Glomerular visceral epithelial cell (primary cell): ENCODE measurements at regions not wholly inside any gene's neighbourhood (a gene's known extent, or its start where the extent isn't known, plus 50 kb on each side); places are given as distances from the start of the nearest gene placed in this dataset.
A peak's percentile ranks its signal among the peaks of the same experiment; 100 is the strongest.

ENCODE experiments used
- DNase-seq: peaks from one replicate; pipeline ENCODE4 v3.0.0-alpha.2; 2016; ENCODE audit errors: extremely low spot score

GRCh38 chr3:31456373-31456772 lies 76.4 kb upstream of the STT3B start:
- no peak for DNase-seq

DNA sequence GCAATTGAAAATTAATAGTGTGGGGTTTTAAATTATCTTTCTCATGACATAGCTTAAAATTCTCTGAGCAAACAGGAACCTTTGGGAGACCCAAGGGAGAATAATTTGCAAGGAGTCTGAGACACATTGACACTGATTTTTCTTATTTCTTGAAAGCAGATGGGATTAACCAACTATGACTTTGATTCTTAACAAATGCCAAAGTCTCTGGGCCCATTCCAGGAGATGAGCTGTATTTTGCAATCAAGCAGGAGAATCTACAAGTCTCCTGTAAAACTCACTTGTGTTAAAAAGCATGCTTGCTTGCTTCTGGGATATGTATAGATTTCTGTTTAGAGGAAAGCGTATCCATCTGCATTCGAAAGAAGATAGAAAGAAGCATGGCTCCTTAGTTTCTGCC lies 71.3 kb upstream of the STT3B start:
- no peak for DNase-seq

- no peak for DNase-seq
These were observed 70.6 kb upstream of the STT3B start for GRCh38 chr3:31462050-31462569.

- DNase-seq = peak; percentile 9
These were observed 66.7 kb upstream of the STT3B start for GRCh38 chr3:31465999-31466398.

DNA sequence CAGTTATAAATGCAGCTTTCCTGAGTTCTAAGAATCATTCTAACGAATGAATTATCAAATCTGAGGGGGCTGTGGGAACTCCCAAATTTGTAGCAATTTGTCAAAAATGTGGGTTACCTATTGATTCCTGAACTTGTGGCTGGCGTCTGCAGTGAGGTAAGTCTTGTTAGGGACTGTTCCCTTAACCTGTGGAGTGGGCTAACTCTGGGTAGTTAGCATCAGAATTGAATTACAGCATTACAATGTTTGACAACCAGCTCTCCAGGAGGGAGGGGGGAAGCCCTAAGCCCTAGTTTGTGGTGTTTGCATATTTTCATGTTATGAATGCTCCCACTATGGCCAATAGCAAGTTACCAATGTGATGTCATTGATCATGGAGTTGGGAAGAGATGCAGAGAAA lies 65.9 kb upstream of the STT3B start:
- DNase-seq = no peak

DNA sequence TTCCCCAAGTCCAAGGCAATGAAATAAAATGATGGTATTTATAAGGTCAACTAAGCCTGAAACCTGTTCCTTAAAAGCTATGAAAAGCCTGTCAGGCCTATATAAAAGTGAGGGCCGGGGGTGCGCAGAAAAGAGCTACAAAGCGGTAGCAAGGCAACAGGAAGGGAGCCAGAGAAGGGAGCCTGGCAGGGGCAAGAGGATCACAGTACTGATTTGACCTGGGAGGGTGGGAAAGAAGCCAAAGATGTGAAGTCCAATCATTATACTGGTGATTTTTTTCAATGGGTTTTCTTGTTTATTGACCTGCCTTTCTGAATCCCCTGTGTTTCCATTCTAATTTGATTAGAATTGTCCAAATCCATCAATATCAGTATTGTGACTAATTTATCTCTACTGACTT lies 64.3 kb upstream of the STT3B start:
- no peak for DNase-seq

- DNase-seq = no peak
These were observed 63.3 kb upstream of the STT3B start for GRCh38 chr3:31469385-31469784.

GRCh38 chr3:31472479-31473390 lies 60.0 kb upstream of the STT3B start:
- DNase-seq = peak; percentile 85

GRCh38 chr3:31476209-31476608 lies 56.5 kb upstream of the STT3B start:
- peak; percentile 4 for DNase-seq

GRCh38 chr3:31479431-31479830 lies 53.3 kb upstream of the STT3B start:
- DNase-seq = no peak

- no peak for DNase-seq
These were observed 51.0 kb upstream of the STT3B start for GRCh38 chr3:31481697-31482096.

DNA sequence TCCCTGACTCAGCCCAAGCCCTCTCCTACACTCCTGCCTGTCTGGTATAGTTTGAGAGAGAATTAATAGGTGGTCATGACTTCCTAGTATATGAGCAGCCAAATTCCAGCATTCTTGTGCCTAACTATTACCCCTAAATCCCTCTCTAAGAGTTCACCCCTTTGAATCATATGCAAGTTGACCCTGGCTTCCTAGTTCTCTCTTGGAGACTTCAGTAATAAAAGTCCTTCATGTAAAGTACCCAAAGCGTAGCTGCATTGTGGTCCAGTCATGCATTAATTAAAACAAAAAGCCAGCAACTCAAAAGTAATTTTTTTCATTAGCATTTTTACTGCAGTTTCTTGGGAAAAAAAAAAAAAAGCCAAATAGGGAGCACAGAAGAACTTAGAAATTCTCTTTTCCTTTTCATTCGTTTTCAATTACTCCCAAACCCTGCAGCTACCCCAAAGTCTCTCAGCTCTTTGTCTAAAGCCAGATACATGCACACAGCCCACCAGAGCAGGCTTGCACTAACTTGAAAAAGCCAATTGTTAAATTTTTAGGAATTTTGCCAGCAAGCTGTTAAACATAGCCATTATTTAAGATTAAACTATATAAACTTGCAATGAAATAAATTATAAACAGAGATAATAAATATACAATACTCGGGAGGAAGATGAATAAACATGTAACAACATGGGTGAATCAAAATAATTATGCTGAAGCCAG lies 50.1 kb upstream of the STT3B start:
- DNase-seq = no peak
